Sigmoid colon (tissue), 6 donors: ENCODE measurements at regions not wholly inside any gene's neighbourhood (a gene's known extent, or its start where the extent isn't known, plus 50 kb on each side); places are given as distances from the start of the nearest gene placed in this dataset.

Experiments
- DNase-seq: peaks from one replicate; pipeline ENCODE4 v3.0.0-alpha.2; 2019
- H3K27ac ChIP-seq, 4 donors: fragments of 200-600 bp; sonication (generic); one replicate each; pipeline ENCODE4 v1.5.1; 2016 to 2019; ENCODE audit warnings: mild to moderate bottlenecking in 1 of 4
- H3K27me3 ChIP-seq, 3 donors: fragments of 200-600 bp; sonication (generic); one replicate each; pipeline ENCODE4 v1.5.1; 2019; ENCODE audit warnings: mild to moderate bottlenecking in 1 of 3
- H3K36me3 ChIP-seq, 4 donors: fragments of 200-600 bp; sonication (generic); one replicate each; pipeline ENCODE4 v1.5.1; 2016 to 2019
- H3K4me1 ChIP-seq, 4 donors: fragments of 200-600 bp; sonication (generic); one replicate each; pipeline ENCODE4 v1.5.1; 2017 to 2019
- H3K4me3 ChIP-seq, 4 donors: fragments of 200-600 bp; sonication (generic); one replicate each; pipeline ENCODE4 v1.5.1; 2017 to 2019; ENCODE audit warnings: mild to moderate bottlenecking in 2 of 4, moderate library complexity in 1 of 4
- H3K9me3 ChIP-seq, 4 donors: fragments of 200-600 bp in 3 of 4; sonication (generic) in 3 of 4; one replicate each; pipeline versions ENCODE4 v1.5.1 to v1.6.1; 2013 to 2019
- EP300 ChIP-seq, 4 donors: sonication (generic); formaldehyde crosslinking; IDR thresholded peaks; one replicate each; pipeline ENCODE4 v1.6.1; 2017; ENCODE audit warnings: antibody characterized with exemption in 4 of 4
- POLR2A ChIP-seq, 2 donors: fragments of 450-650 bp; IDR thresholded peaks; one replicate each; pipeline ENCODE4 v1.6.1; 2016; ENCODE audit warnings: antibody characterized with exemption in 2 of 2, mild to moderate bottlenecking in 2 of 2, moderate library complexity in 2 of 2
- POLR2AphosphoS5 ChIP-seq, 4 donors: sonication (generic); formaldehyde crosslinking; IDR thresholded peaks; one replicate each; pipeline ENCODE4 v1.6.1; 2017; ENCODE audit warnings: antibody characterized with exemption in 4 of 4
- WGBS, 2 donors: extraction: QIAGEN DNeasy Blood & Tissue Kit; methylation state at CpG; one replicate each; pipeline ENCODE4 v1.1.7; 2013; 5-methylcytosine and 5-hydroxymethylcytosine counted together
- intact Hi-C: fragments of 100-400 bp; cut with DNase I; formaldehyde crosslinking; loops from one replicate; pipeline ENCODE4 v1.15.1; 2023
- TF ChIP-seq, protein P1 (sequence below), 4 experiments: fragments of 450-650 bp in 3 of 4; fragments of 200-600 bp in 1 of 4; IDR thresholded peaks; one replicate each; pipeline ENCODE4 v1.5.1; 2016 to 2019; ENCODE audit warnings: antibody characterized with exemption in 4 of 4, mild to moderate bottlenecking in 3 of 4, moderate library complexity in 2 of 4
- donor health status: healthy with polysubstance abuse.
- donor health status: healthy.

DNA sequence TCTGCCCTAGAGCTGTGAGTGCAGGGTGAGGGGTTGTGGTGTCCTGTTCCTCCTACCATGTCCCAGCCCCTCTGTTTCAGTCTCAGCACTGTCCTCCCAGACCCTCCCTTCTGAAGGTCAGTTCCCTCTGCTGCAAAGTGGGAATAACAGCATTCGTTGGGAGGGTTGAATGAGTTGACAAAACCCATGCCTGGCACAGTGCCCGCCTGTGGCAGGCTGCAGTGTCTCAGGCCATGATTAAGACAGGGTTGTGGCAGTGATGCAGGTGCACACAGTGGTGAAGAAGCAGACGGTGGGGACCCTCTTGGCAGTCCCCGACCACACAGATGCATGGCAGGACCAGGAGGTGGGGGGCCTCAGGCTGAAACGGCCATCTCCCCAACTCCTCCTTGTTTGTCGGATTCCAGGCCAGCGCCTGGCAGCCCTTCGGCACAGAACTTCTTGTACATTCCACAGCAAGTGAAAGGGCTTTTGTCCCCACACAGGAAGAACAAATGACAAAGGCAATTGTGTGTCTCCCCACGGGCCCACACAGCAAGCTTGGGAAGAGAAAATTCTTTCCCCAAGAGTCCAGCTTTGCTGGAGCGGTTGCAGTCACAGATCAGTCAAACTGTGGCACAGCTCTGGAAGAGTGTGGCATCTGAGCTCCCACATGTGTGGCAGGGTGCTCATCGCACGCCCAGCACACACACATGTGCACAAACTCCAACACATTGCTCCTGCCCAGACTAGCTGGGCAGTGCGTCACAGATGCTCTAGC lies 58.1 kb upstream of the EPCAM start:
- peak overlapping the region; percentile 55 to 68 (median 61) for H3K27ac ChIP-seq

DNA sequence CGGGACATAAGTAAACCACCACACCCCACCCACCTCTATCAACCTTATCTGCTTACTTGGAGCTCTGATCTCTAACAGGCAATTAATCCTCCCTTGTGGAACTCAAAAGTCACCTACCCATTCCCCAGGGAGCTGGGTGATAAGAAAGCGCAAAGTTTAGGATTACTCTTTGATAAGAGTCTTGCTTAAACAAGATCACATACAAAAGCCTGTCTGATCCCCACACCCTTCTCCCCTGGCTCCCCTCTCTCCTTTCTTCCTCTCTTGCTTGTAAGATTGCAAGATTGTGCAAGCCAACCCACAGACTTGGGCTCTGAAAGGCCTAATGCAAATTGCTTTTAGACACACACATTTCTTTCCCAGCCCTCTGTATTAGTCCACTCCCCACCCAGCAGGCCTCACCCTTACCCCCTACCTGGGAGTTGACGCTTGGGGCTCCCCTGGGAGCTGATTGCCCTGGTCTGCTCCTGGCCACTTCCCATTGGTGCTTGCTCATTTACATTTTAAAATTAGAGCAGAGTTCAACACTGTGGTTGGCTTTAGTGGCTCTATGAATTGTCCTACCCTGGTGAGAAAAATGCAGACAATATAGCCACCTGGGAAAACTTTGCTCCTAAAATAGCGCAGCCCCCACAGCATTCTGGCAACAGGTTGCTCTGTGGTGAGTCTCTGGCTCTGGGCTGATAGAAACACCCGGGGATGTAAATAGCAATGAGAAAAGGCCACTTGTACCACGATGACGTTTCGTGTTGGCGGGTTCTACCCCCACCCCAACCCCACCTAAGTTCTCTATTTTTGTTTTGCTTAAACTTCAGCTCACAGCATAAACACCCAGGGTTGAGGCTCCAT lies 58.9 kb upstream of the EPCAM start:
- intact Hi-C loops = loop anchor here (2.0 kb wide), 1 partner anchor 35 kb away; no protein-coding TSS in a partner anchor
- TF ChIP-seq, protein P1, sequence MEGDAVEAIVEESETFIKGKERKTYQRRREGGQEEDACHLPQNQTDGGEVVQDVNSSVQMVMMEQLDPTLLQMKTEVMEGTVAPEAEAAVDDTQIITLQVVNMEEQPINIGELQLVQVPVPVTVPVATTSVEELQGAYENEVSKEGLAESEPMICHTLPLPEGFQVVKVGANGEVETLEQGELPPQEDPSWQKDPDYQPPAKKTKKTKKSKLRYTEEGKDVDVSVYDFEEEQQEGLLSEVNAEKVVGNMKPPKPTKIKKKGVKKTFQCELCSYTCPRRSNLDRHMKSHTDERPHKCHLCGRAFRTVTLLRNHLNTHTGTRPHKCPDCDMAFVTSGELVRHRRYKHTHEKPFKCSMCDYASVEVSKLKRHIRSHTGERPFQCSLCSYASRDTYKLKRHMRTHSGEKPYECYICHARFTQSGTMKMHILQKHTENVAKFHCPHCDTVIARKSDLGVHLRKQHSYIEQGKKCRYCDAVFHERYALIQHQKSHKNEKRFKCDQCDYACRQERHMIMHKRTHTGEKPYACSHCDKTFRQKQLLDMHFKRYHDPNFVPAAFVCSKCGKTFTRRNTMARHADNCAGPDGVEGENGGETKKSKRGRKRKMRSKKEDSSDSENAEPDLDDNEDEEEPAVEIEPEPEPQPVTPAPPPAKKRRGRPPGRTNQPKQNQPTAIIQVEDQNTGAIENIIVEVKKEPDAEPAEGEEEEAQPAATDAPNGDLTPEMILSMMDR (IDR thresholded peaks at IDR 0.05) = no peak
- TF ChIP-seq POLR2A (IDR thresholded peaks at IDR 0.05) (no peak), EP300 (IDR thresholded peaks at IDR 0.05) (no peak), POLR2AphosphoS5 (IDR thresholded peaks at IDR 0.05) (no peak)
- peaks cover 0 to 36% (median 22%) of the 10 kb centered on the region in 4 donors for H3K4me1 ChIP-seq
- H3K27ac ChIP-seq = peak overlapping the region; percentile 55 to 68 (median 61)
- H3K27me3 ChIP-seq = no peaks in the 10 kb centered on the region
- H3K9me3 ChIP-seq = no peaks in the 10 kb centered on the region
- WGBS, 2 donors = 9 to 33% methylated on average over 9 of the region's 9 CpGs
- no peaks in the 10 kb centered on the region for H3K36me3 ChIP-seq
- H3K4me3 ChIP-seq = no peak overlapping the region
- DNase-seq = no peak

More for the DNA sequence above, 58.1 kb upstream of the EPCAM start:
- H3K4me3 ChIP-seq = peak overlapping the region in 1 of 4 donors; percentile 1
- no peaks in the 10 kb centered on the region for H3K27me3 ChIP-seq
- peaks cover 0 to 36% (median 22%) of the 10 kb centered on the region in 4 donors for H3K4me1 ChIP-seq
- no peaks in the 10 kb centered on the region for H3K36me3 ChIP-seq
- intact Hi-C loops = loop anchor here (2.0 kb wide), 1 partner anchor 36 kb away; no protein-coding TSS in a partner anchor
- DNase-seq = peak; percentile 85
- no peaks in the 10 kb centered on the region for H3K9me3 ChIP-seq
- TF ChIP-seq POLR2A (IDR thresholded peaks at IDR 0.05) (peak in 1 of 2 donors; percentile 8), POLR2AphosphoS5 (IDR thresholded peaks at IDR 0.05) (peak; percentile 57 to 92 (median 76)), EP300 (IDR thresholded peaks at IDR 0.05) (peak in 1 of 4 donors; percentile 50)
- TF ChIP-seq, protein P1 (IDR thresholded peaks at IDR 0.05) = no peak
- WGBS, 2 donors = 28 to 42% methylated on average over 13 of the region's 13 CpGs

DNA sequence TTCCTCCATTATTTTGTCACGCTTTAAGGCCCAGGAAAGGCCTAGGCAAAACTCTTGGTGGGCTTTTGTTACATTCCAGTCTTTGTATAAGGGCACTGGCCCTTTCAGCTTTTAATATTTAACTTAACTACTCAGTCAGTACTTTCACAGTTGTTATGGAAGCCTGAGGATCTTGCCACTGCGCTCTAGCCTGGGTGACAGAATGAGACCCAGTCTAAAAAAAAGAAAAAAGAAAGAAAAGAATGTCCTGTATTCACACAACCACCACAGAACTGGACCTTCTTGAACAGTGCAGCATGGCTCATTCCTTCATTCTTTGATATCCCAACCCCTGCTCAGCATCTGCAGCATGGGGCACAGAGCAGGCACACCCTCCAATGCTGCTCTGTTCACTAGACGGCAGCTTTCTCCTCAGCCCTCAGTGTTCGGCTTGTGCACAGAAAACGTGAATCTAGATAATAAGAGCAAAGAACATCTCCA lies 59.6 kb upstream of the EPCAM start:
- no peak overlapping the region for H3K4me3 ChIP-seq
- intact Hi-C loops = no loop called here
- H3K9me3 ChIP-seq = no peaks in the 10 kb centered on the region
- DNase-seq = no peak
- WGBS, 2 donors = 21 to 57% methylated on average over 5 of the region's 5 CpGs
- no peaks in the 10 kb centered on the region for H3K27me3 ChIP-seq
- TF ChIP-seq, protein P1 (IDR thresholded peaks at IDR 0.05) = no peak
- TF ChIP-seq POLR2A (IDR thresholded peaks at IDR 0.05) (no peak), POLR2AphosphoS5 (IDR thresholded peaks at IDR 0.05) (peak in 1 of 4 donors; percentile 35), EP300 (IDR thresholded peaks at IDR 0.05) (no peak)
- H3K4me1 ChIP-seq = peaks cover 0 to 36% (median 22%) of the 10 kb centered on the region in 4 donors
- H3K27ac ChIP-seq = peak overlapping the region; percentile 55 to 68 (median 61)
- no peaks in the 10 kb centered on the region for H3K36me3 ChIP-seq

DNA sequence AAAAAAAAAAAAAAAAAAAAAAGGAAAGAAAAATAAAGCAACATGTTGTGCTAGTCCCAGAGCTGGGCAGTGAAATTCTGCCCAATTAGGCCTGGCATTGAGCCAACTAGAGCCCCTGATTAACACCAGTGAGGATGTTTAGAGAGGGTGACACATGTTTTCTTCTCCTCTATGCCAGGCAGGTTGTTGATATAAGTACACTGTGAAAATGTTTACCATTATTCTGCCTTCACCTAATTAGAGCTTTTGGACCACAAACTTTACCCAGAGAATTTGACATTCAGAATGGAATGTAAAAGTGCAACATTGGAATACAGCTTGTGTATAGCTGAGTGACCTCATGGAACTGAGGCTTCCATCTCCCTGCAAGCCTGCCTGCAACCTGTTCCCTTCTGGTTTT lies 62.0 kb upstream of the EPCAM start:
- H3K27me3 ChIP-seq = no peaks in the 10 kb centered on the region
- H3K27ac ChIP-seq = no peak overlapping the region
- no peak for DNase-seq
- intact Hi-C loops = no loop called here
- no peaks in the 10 kb centered on the region for H3K36me3 ChIP-seq
- peaks cover 0 to 40% (median 28%) of the 10 kb centered on the region in 4 donors for H3K4me1 ChIP-seq
- TF ChIP-seq EP300 (IDR thresholded peaks at IDR 0.05) = no peak
- TF ChIP-seq POLR2AphosphoS5 (IDR thresholded peaks at IDR 0.05) = no peak
- no peak for TF ChIP-seq POLR2A (IDR thresholded peaks at IDR 0.05)
- TF ChIP-seq, protein P1 (IDR thresholded peaks at IDR 0.05) = no peak
- H3K4me3 ChIP-seq = no peak overlapping the region
- H3K9me3 ChIP-seq = no peaks in the 10 kb centered on the region
